Loucy (cell line): ENCODE measurements at regions not wholly inside any gene's neighbourhood (a gene's known extent, or its start where the extent isn't known, plus 50 kb on each side); places are given as distances from the start of the nearest gene placed in this dataset.

Source experiments
- H2AFZ ChIP-seq: fragments of 200-600 bp; sonication (generic); 2 replicates; pipeline ENCODE4 v1.6.0; 2016; ENCODE audit warnings: antibody characterized with exemption, mild to moderate bottlenecking, low read length, moderate library complexity
- H3F3A ChIP-seq: fragments of 200-600 bp; 2 replicates; pipeline ENCODE4 v1.6.0; 2016; ENCODE audit warnings: antibody characterized with exemption, low read depth, mild to moderate bottlenecking
- H3K27me3 ChIP-seq: fragments of 200-600 bp; sonication (generic); 2 replicates; pipeline ENCODE4 v1.6.1; 2014; ENCODE audit warnings: low read length, mild to moderate bottlenecking; ENCODE audit not compliant: insufficient read depth, poor library complexity, severe bottlenecking
- H3K36me3 ChIP-seq: fragments of 200-600 bp; sonication (generic); 2 replicates; pipeline ENCODE4 v1.6.1; 2016; ENCODE audit warnings: low read length; ENCODE audit not compliant: insufficient read depth
- H3K4me1 ChIP-seq: fragments of 200-600 bp; sonication (generic); 2 replicates; pipeline ENCODE4 v1.5.1; 2014; ENCODE audit warnings: low read length, mild to moderate bottlenecking; ENCODE audit not compliant: insufficient read depth, poor library complexity, severe bottlenecking
- H3K4me2 ChIP-seq: fragments of 200-600 bp; sonication (generic); 2 replicates; pipeline ENCODE4 v1.6.0; 2014; ENCODE audit warnings: antibody characterized with exemption, low read length, low read depth, mild to moderate bottlenecking; ENCODE audit not compliant: poor library complexity, severe bottlenecking
- H3K4me3 ChIP-seq: fragments of 200-600 bp; sonication (generic); 2 replicates; pipeline ENCODE4 v1.5.1; 2014; ENCODE audit warnings: low read length, mild to moderate bottlenecking, mixed read lengths; ENCODE audit not compliant: poor library complexity, severe bottlenecking
- H3K79me2 ChIP-seq: fragments of 200-600 bp; sonication (generic); 2 replicates; pipeline ENCODE4 v1.6.1; 2014; ENCODE audit warnings: low read length; ENCODE audit not compliant: insufficient read depth
- H3K9ac ChIP-seq: fragments of 200-600 bp; sonication (generic); 2 replicates; pipeline ENCODE4 v1.6.0; 2014; ENCODE audit warnings: mild to moderate bottlenecking, low read depth, low read length, moderate library complexity; ENCODE audit not compliant: poor library complexity, severe bottlenecking
- H3K9me2 ChIP-seq: fragments of 200-600 bp; sonication (generic); replicated peaks from 2 replicates; pipeline ENCODE4 v1.6.1; 2016; ENCODE audit warnings: low read depth, low read length, mixed read lengths
- H3K9me3 ChIP-seq: fragments of 200-600 bp; sonication (generic); 2 replicates; pipeline ENCODE4 v1.6.1; 2014; ENCODE audit warnings: mild to moderate bottlenecking, antibody characterized with exemption, low read length, low read depth; ENCODE audit not compliant: insufficient read depth
- H4K20me1 ChIP-seq: fragments of 200-600 bp; sonication (generic); 2 replicates; pipeline ENCODE4 v1.6.0; 2014; ENCODE audit warnings: antibody characterized with exemption, low read length, mild to moderate bottlenecking; ENCODE audit not compliant: insufficient read depth, poor library complexity, severe bottlenecking
- EZH2phosphoT487 ChIP-seq: fragments of 200-600 bp; IDR thresholded peaks from 2 replicates; pipeline ENCODE4 v1.6.1; 2018; ENCODE audit warnings: antibody characterized with exemption, mild to moderate bottlenecking, moderate library complexity, borderline replicate concordance
- TF ChIP-seq, protein P1 (sequence below): fragments of 200-600 bp; sonication (generic); conservative IDR thresholded peaks from 2 replicates; pipeline ENCODE4 v1.5.1; 2014; ENCODE audit warnings: mild to moderate bottlenecking, antibody characterized with exemption, low read length

DNA sequence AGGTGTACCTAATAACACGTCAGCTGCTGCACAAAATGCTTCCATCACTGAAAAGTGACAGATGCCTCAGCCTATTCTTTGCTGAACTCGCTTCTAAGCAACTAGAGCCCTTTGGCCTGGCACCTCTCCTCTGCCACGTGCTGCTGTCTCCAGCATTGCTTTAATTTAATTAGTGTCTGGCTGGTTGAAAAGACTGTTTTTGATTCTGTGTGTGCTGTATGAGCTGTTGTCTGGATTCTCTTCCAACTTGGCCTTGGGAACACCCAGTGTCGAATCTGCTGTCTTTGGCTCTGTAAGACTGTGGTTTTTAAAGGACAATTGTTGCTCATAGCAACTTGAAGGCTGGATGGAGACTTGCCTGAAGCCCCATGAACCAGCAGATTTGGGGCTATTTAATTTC is 109.5 kb downstream of the PSMG1 start:
- no peaks in the 10 kb centered on the region for H3K9me2 ChIP-seq
- H3K4me2 ChIP-seq = no peak overlapping the region
- no peaks in the 10 kb centered on the region for H3K27me3 ChIP-seq
- H4K20me1 ChIP-seq = no peaks in the 10 kb centered on the region
- H3K4me3 ChIP-seq = no peak overlapping the region
- H3F3A ChIP-seq = no peaks in the 10 kb centered on the region
- H3K9me3 ChIP-seq = no peaks in the 10 kb centered on the region; the same call in 1 of the 2 replicates
- no peaks in the 10 kb centered on the region for H3K4me1 ChIP-seq
- H3K79me2 ChIP-seq = no peaks in the 10 kb centered on the region
- H2AFZ ChIP-seq = no peak overlapping the region
- no peaks in the 10 kb centered on the region for H3K36me3 ChIP-seq
- H3K9ac ChIP-seq = no peak overlapping the region
- TF ChIP-seq EZH2phosphoT487 = no peak
- TF ChIP-seq, protein P1, sequence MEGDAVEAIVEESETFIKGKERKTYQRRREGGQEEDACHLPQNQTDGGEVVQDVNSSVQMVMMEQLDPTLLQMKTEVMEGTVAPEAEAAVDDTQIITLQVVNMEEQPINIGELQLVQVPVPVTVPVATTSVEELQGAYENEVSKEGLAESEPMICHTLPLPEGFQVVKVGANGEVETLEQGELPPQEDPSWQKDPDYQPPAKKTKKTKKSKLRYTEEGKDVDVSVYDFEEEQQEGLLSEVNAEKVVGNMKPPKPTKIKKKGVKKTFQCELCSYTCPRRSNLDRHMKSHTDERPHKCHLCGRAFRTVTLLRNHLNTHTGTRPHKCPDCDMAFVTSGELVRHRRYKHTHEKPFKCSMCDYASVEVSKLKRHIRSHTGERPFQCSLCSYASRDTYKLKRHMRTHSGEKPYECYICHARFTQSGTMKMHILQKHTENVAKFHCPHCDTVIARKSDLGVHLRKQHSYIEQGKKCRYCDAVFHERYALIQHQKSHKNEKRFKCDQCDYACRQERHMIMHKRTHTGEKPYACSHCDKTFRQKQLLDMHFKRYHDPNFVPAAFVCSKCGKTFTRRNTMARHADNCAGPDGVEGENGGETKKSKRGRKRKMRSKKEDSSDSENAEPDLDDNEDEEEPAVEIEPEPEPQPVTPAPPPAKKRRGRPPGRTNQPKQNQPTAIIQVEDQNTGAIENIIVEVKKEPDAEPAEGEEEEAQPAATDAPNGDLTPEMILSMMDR = no peak

- Histone ChIP-seq H3K9me3 (no peaks in the 10 kb centered on the region; the same call in 1 of the 2 replicates), H3K4me1 (no peaks in the 10 kb centered on the region), H3K9ac (no peak overlapping the region), H3K36me3 (no peaks in the 10 kb centered on the region), H3F3A (no peaks in the 10 kb centered on the region), H4K20me1 (no peaks in the 10 kb centered on the region), H3K4me3 (no peak overlapping the region), H3K4me2 (no peak overlapping the region), H3K79me2 (no peaks in the 10 kb centered on the region), H3K9me2 (no peaks in the 10 kb centered on the region), H2AFZ (no peak overlapping the region), H3K27me3 (no peaks in the 10 kb centered on the region)
- TF ChIP-seq, protein P1 = no peak
- no peak for TF ChIP-seq EZH2phosphoT487
Measured at GRCh38 chr21:39073063-39073462, 110.2 kb downstream of the PSMG1 start.

DNA sequence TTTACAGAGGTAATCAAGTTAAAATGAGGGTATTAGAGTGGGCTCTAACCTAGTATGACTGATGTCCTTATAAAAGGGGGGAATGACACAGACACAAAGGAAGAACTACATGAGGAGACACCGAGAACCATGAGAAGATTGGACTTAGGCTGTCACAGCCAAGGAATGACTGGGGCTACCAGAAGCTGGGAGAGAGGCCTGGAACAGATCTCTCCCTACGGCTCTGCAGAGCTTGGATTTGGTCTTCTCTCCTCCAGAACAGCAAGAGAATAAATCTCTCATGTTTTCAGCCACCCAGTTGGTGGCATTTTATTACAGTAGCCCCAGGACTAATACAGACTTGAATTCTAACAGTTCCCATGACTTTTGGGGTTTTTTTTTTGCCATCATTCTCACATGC is 110.8 kb downstream of the PSMG1 start:
- Histone ChIP-seq H3K9me3 (no peaks in the 10 kb centered on the region; the same call in 1 of the 2 replicates), H3K27me3 (no peaks in the 10 kb centered on the region), H3F3A (no peaks in the 10 kb centered on the region), H2AFZ (no peak overlapping the region), H4K20me1 (no peaks in the 10 kb centered on the region), H3K4me3 (no peak overlapping the region), H3K9ac (no peak overlapping the region), H3K36me3 (no peaks in the 10 kb centered on the region), H3K4me1 (no peaks in the 10 kb centered on the region), H3K4me2 (no peak overlapping the region), H3K9me2 (no peaks in the 10 kb centered on the region), H3K79me2 (no peaks in the 10 kb centered on the region)
- TF ChIP-seq EZH2phosphoT487 = no peak
- TF ChIP-seq, protein P1 = no peak
